Superior temporal gyrus (tissue), 1 donor: ENCODE measurements at regions not wholly inside any gene's neighbourhood (a gene's known extent, or its start where the extent isn't known, plus 50 kb on each side); places are given as distances from the start of the nearest gene placed in this dataset.

Source experiments
- DNase-seq: peaks from one replicate; pipeline ENCODE4 v3.0.0-alpha.2; 2016; ENCODE audit errors: extremely low spot score

- no peak for DNase-seq
Observed at GRCh38 chr1:17904290-17904689, 149.2 kb downstream of the ACTL8 start.

DNA sequence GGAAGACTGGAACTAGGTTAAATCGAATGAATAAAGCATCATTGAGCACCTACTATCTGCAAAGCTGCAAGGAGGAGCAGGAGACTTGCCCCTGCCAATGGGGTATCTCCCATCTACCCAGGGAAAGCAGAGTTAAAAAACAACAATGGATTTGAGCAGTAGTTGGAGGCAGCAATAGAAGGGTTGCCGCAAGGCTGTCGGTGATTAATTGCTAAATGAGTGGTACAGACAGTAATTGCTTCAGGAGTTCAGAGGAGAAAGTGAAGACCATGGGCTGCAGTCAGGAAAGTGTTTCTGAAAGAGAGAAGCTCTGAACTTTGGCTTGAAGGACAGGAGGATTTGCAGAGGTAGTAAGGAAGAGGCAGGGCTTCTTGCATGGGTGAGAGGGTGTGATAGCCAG lies 152.9 kb downstream of the ACTL8 start:
- DNase-seq, result no peak

DNA sequence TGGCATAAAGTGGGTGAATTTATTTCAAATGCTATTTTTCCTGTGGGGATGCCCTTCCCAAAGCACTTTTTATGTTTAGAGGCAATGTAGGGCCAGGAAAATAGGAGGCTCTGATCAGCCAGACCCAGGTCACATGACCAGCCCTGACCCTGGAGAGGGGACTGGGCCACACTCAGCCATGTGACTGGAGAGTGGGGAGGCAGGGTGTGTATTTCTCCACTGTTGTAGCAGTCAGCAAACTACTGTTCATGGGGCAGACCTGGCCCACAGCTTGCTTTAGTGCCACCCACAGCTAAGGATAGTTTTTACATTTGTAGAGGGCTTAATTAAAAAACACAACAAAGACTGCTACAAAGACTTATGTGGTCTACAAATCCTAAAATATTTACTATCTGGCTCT lies 153.8 kb downstream of the ACTL8 start:
- no peak for DNase-seq

DNA sequence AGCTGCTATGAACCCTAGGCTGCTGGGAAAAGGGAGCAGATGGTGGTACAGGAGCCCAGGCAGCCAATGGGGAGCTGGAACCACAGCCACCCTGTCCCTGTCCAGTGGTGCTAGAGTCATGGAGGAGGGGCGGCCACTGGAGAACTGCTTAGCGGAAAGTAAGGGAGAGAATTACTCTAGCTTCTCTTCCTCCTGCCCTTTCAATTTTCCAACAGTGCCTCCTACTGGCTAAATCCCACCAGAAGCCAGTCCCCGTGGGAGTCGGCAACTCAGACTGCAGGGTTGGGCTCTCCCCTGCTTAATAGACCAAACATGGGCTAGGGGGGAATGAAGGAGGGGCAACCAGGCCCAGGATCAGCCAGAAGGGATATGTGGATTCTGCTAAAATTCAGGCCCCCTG lies 154.5 kb downstream of the ACTL8 start:
- DNase-seq, result no peak

- DNase-seq, result no peak
Observed at GRCh38 chr1:17911791-17912190, 156.7 kb downstream of the ACTL8 start.

DNA sequence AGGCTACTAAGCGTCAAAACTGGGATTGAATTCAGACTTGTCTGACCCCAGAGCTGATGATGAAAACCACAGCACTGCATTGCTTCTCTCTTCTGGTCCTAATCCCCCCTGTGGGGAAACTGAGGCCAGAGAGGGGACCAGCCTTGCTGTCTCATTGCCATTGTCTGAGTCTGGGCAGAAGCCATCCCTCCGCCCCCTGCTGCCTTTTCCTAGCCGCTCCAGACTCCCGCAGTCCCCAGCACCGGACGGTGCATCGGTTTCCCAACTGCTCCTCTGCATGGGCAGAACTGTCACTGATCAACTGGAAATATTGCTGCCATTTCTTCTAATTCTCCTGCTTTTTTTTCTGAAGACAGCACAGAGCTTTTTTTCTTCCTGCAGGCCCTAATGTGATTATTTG lies 157.4 kb downstream of the ACTL8 start:
- no peak for DNase-seq

DNA sequence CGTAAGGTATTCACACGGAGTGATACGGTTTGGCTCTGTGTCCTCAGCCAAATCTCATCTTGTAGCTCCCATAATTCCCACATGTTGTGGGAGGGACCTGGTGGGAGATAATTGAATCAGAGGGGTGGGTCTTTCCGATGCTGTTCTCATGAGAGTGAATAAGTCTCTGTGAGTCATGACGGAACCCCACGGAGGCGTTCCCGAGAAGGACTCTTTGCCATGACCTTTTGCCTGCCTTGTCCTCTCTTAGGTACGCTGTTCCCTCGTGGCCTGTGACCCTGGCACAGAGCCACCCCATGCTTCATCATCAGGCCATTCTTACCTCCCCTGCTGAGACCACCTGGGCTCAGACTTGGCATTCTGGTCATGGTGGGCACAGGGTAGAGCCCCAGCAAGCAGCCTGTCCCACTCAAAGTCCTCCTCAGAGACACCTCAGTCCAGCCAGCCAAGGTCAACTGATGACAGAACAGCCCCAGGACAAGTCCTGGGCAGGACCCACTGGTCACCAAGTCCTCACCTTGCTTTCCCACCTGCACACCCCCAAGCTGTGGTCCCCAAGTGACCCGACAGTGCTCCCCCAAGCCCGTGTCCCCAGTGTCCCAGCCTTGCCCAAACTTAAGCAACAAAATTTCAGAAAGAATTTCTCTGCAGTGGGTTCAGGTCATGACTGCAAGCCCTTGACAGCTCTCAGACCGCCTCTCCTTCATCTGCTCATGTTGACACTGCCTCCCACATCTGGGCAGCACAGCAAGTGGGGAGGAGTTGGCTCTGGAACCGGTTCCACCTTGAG lies 158.4 kb downstream of the ACTL8 start:
- no peak for DNase-seq

GRCh38 chr1:17914131-17914530 lies 159.0 kb downstream of the ACTL8 start:
- DNase-seq, result no peak

- no peak for DNase-seq
Observed at GRCh38 chr1:17914987-17915386, 159.9 kb downstream of the ACTL8 start.

GRCh38 chr1:17915511-17916197 lies 160.5 kb downstream of the ACTL8 start:
- DNase-seq, result no peak

DNA sequence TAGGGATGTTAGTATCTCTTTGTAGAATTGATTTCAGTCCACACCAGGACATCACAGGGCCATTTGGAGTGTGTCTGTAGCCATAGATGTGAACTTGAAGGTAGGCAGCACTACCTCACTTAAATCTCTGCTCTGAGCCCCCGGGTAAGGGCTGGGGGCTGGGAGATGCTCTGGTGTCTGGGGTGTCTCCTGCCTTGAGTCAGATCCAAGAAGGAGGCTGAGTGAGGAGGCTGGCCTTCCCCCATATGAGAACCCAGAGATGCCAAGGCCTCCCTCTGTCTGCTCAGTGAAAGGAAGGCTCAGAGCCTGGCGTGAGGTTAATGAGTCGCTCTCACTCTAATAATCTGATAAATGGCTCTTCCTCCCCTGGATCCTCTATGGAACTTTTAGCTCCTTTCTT lies 161.6 kb downstream of the ACTL8 start:
- no peak for DNase-seq

DNA sequence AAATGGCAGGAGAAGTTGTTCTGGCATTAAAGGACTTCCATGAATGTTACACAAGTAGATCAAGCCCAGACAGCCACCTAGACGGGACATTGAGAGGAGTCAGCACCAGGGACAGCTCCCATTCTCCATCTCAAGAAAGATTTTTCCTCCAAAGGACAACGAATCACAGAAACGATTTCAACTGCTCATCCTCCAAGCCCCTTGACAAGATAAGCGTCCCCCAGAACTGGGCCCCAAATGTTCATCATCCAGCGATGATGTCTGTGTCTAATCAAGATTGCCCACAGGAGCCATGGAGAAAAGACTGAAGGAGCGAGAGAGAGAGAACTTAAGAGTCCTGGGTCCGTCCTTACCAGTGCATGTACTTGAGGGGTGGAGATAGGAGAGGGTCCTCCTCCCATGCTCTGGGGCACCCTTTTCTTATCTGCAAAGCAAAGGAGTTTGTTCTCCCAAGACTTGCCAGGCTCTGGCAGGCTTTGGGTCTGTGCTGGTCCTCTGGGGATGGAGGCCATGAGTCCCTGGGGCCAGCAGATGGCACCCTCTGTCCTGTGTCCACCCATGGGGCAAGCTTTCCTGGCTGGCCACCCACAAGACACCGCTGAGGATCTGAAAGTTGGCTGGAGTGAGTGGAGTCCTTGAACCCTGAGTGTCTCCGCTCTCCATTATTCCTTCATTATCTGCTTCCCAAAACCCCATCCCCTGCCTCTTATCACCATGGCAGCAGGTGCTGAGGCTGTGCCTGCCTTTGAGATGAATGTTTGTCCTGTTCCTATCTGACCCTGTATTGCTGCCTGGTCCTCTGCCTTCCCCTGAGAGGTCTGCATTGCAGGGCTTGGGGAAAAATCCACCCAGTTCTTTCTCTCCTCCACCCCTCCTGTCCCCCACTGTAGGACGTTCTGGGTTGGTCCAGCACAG lies 164.6 kb downstream of the ACTL8 start:
- DNase-seq, result peak; percentile 56

DNA sequence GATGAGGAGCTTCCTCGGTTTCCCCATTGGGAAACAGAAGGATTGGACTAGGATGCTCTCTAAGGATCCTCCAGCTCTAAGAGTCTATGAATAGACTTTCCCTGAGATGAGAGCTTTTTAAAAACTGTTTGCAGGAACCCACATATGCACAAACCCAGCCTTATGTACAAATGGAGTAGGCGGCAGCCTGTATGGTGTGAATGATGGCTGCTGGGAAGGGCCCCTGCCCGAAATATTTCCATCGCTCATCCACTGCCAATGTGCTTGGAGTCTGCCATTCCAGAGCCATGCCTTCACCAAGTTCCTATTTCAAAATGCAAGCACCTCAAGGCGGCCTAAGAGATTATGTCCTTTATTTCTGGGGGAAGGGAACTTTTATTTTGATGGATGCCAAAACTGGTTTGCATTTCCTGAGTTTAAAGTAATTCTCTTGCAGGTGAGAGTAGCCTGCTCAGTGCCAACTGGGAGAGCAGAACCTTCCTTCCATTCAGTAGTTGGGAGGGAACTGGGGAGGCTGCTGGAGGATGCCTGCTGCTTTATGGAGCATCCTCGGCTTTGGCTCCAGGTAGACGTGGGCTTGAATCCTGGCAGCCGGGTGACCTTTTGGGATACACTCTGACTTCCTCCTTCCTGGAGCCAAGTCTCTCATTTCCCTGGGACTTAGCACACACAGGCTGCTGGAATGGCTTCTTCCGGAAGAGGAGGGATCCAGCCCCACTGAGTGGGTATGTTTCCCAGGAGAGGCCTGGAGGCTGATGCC lies 165.9 kb downstream of the ACTL8 start:
- DNase-seq, result peak; percentile 64

GRCh38 chr1:17922833-17923232 lies 167.7 kb downstream of the ACTL8 start:
- DNase-seq, result peak; percentile 72

GRCh38 chr1:17923666-17924065 lies 168.5 kb downstream of the ACTL8 start:
- DNase-seq, result peak; percentile 18

DNA sequence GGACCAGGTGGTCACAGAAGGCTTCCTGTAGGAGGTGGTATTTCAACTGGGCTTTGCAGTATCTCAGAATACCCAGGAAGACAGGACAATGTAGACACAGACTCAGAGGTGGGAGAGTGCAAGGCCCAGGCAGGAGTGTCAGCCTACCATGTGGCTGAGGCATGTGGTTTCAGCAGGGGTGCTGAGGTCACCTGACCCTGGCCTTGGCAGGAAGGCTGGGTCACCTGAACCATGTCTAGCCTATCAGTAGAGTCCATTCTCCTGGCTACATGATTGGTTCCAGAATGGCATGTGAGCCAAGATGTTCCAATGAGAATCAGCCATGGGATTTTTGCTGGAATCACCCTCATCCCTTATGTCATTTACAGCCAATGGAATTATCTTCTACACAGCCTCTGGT lies 169.4 kb downstream of the ACTL8 start:
- no peak for DNase-seq

DNA sequence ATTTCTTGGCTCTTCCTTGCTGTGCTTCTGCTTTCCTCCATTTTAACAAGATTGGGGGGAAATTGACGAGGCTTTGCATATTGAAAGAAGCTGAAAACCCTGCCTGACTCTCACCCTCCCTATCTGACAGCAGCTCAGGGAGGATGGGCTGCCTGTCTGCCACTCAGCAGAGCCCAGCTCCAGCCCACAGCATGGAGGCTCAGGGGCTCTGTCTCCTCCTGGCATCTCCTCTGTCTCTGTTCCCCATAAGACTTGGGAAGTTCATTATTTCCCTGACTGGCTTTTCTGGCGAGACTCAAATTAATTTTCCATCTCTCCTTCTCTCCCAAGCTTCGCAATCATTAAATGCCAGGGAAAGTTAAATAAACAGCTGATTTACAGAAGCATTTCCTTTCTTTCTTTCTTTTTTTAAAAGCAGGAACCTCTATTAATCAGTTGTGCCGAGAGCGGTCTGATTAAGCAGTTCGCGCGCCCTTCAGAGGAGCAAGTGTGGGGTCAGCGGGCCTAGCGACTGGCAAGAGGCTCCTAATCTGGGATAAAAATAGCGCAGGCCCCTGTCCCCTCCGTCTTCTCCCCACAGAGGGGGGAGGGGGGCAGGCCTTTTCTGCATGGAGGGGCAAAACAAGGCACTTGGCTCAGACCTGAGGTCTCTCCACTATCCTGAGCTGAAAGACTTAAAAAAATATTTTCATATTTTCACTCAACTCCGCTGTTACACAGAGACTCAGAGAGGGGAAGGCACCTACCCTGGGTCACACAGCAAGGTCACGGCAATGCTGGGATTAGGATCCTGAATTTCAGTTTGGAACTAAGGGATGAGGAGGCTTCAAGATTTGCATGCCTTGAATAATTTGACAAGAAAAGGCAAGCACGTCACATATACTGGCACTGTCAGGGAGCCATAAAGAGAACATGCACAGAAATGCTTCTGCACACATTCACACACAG lies 170.4 kb downstream of the ACTL8 start:
- DNase-seq, result no peak

DNA sequence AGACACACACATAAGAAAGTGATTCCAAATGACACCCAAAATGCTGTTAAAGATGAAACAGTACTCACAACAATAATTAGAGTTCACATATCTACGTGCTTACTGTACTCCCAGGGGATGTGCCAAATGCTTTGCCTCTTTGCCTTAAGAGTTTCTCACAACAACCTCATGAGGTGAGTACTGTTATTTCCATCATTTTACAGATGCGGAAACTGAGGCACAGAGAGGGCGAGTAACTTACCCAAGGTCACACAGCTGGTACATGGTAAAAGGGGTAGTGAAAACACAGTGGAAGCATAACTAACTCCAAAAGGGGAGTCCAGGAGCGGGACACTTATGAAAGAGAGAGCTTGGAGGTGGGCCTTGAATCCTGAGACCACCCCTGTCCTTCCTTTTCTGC lies 171.8 kb downstream of the ACTL8 start:
- DNase-seq, result no peak

DNA sequence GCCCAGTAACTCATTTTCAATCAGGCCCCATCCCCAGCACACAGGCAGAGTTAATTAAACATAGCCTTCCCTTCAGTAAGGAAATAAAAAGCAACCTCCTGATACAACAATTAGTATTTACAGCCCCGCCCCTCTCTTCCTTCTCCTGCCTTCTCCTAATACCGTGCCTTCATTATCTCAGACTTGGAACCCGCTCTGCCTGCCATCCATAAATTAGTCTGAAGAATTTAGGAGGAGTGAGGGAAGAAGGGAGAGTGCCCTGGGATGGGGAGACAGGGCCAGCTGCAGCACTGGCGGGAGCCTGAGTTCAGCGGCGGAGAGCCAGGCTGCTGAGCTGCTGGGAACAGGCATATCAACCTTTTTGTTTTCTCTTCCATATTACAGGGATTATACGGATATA lies 172.8 kb downstream of the ACTL8 start:
- DNase-seq, result no peak

DNA sequence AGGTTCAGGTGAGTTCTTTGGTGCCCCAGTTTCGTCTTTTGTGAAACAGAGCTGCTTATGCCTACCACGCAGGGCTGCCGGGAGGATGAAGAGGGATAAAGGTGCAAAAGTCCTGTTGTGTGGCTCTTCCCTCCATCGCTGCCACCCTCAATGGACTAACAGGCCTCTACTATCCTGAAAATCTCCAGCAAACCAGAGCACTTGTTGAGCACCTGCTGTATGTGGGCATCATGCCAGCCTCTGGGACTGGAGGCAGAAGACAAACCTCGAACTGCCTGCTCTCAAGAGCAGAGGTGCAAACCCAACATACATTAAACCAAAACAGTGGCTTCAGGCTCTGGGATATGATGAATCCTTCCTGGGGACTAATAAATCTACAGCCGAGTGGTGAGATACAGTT lies 174.1 kb downstream of the ACTL8 start:
- no peak for DNase-seq

GRCh38 chr1:17930635-17931034 lies 175.5 kb downstream of the ACTL8 start:
- no peak for DNase-seq
